H9 (cell line): ENCODE measurements at regions not wholly inside any gene's neighbourhood (a gene's known extent, or its start where the extent isn't known, plus 50 kb on each side); places are given as distances from the start of the nearest gene placed in this dataset.

Experiments used
- DNase-seq: peaks from one replicate; pipeline ENCODE4 v3.0.0-alpha.2; 2017
- H2AFZ ChIP-seq: one replicate; pipeline ENCODE4 v1.6.1; 2013; ENCODE audit warnings: mild to moderate bottlenecking, low read length, control low read depth, moderate library complexity
- H2AK5ac ChIP-seq: 2 replicates; pipeline ENCODE4 v1.6.1; 2013; ENCODE audit warnings: low read length, control low read depth, mixed read lengths; ENCODE audit not compliant: insufficient read length
- H2BK120ac ChIP-seq: one replicate; pipeline ENCODE4 v1.6.1; 2013; ENCODE audit warnings: low read depth, mild to moderate bottlenecking, low read length, control low read depth, inconsistent platforms; ENCODE audit not compliant: poor library complexity, severe bottlenecking
- H2BK12ac ChIP-seq: 2 replicates; pipeline ENCODE4 v1.6.1; 2013; ENCODE audit warnings: low read length, control low read depth, mixed read lengths, low read depth; ENCODE audit not compliant: insufficient read length
- H2BK15ac ChIP-seq: 2 replicates; pipeline ENCODE4 v1.6.1; 2013; ENCODE audit warnings: low read depth, low read length, control low read depth
- H2BK20ac ChIP-seq: one replicate; pipeline ENCODE4 v1.6.1; 2013; ENCODE audit warnings: low read depth, mild to moderate bottlenecking, low read length, control low read depth, inconsistent platforms; ENCODE audit not compliant: poor library complexity, severe bottlenecking
- H2BK5ac ChIP-seq: 2 replicates; pipeline ENCODE4 v1.6.1; 2013; ENCODE audit warnings: low read length, control low read depth, mixed read lengths; ENCODE audit not compliant: insufficient read length
- H3K14ac ChIP-seq: 2 replicates; pipeline ENCODE4 v1.6.1; 2013; ENCODE audit warnings: low read length, control low read depth; ENCODE audit not compliant: insufficient read depth
- H3K18ac ChIP-seq: 2 replicates; pipeline ENCODE4 v1.6.1; 2013; ENCODE audit warnings: low read depth, mild to moderate bottlenecking, mixed read lengths, low read length, control low read depth; ENCODE audit not compliant: insufficient read length
- H3K23ac ChIP-seq: 2 replicates; pipeline ENCODE4 v1.6.1; 2013; ENCODE audit warnings: low read length, control low read depth, mixed read lengths, low read depth; ENCODE audit not compliant: insufficient read length
- H3K23me2 ChIP-seq: 2 replicates; pipeline ENCODE4 v1.6.1; 2013; ENCODE audit warnings: low read depth, mild to moderate bottlenecking, mixed read lengths, low read length, control low read depth; ENCODE audit not compliant: insufficient read length, poor library complexity, severe bottlenecking
- H3K27ac ChIP-seq: 2 replicates; pipeline ENCODE4 v1.5.1; 2013; ENCODE audit warnings: low read length, control low read depth, mixed read lengths, low read depth; ENCODE audit not compliant: insufficient read length
- H3K27me3 ChIP-seq: 2 replicates; pipeline ENCODE4 v1.6.1; 2013; ENCODE audit warnings: low read length, control low read depth, inconsistent platforms; ENCODE audit not compliant: insufficient read depth
- H3K4ac ChIP-seq: 2 replicates; pipeline ENCODE4 v1.6.1; 2013; ENCODE audit warnings: low read depth, mild to moderate bottlenecking, control low read depth, inconsistent platforms, low read length, moderate library complexity
- H3K4me1 ChIP-seq: 2 replicates; pipeline ENCODE4 v1.6.1; 2013; ENCODE audit warnings: low read length, control low read depth, inconsistent platforms; ENCODE audit not compliant: insufficient read depth
- H3K4me2 ChIP-seq: 2 replicates; pipeline ENCODE4 v1.6.1; 2013; ENCODE audit warnings: low read length, control low read depth, mixed read lengths; ENCODE audit not compliant: insufficient read length, insufficient read depth
- H3K56ac ChIP-seq: 2 replicates; pipeline ENCODE4 v1.6.1; 2013; ENCODE audit warnings: low read depth, mild to moderate bottlenecking, mixed read lengths, low read length, control low read depth; ENCODE audit not compliant: insufficient read length
- H3K79me1 ChIP-seq: 2 replicates; pipeline ENCODE4 v1.6.1; 2013; ENCODE audit warnings: low read depth, mild to moderate bottlenecking, moderate library complexity, low read length, control low read depth, inconsistent platforms; ENCODE audit not compliant: insufficient read depth, poor library complexity, severe bottlenecking
- H3K79me2 ChIP-seq: 2 replicates; pipeline ENCODE4 v1.6.1; 2013; ENCODE audit warnings: low read length, control low read depth, inconsistent platforms; ENCODE audit not compliant: insufficient read depth
- H3K9ac ChIP-seq: 2 replicates; pipeline ENCODE4 v1.6.1; 2013; ENCODE audit warnings: low read length, control low read depth, mixed read lengths; ENCODE audit not compliant: insufficient read length; ENCODE audit errors: extremely low read depth
- H3K9me3 ChIP-seq: one replicate; pipeline ENCODE4 v1.6.1; 2013; ENCODE audit warnings: low read depth, low read length, inconsistent platforms; ENCODE audit not compliant: control insufficient read depth
- H3T11ph ChIP-seq: one replicate; pipeline ENCODE4 v1.6.1; 2013; ENCODE audit warnings: mild to moderate bottlenecking, low read length, control low read depth, inconsistent platforms
- H4K20me1 ChIP-seq: one replicate; pipeline ENCODE4 v1.6.1; 2013; ENCODE audit not compliant: control insufficient read depth, insufficient read length, insufficient read depth
- H4K5ac ChIP-seq: 2 replicates; pipeline ENCODE4 v1.6.1; 2013; ENCODE audit warnings: low read depth, mild to moderate bottlenecking, mixed read lengths, low read length, control low read depth; ENCODE audit not compliant: insufficient read length
- H4K8ac ChIP-seq: replicated peaks from 2 replicates; pipeline ENCODE4 v1.6.1; 2013; ENCODE audit warnings: low read length, control low read depth, mixed read lengths, low read depth; ENCODE audit not compliant: insufficient read length
- H4K91ac ChIP-seq: 2 replicates; pipeline ENCODE4 v1.6.1; 2013; ENCODE audit warnings: low read depth, mild to moderate bottlenecking, moderate library complexity, mixed read lengths, low read length, control low read depth; ENCODE audit not compliant: insufficient read length
- H3K27ac Mint-ChIP-seq, 3 experiments: 2 replicates in 2 of 3; 3 replicates in 1 of 3; pipeline ENCODE4 v1.8.0; 2020 to 2021; ENCODE audit warnings: mixed read lengths in 3 of 3, mild to moderate bottlenecking in 1 of 3, moderate library complexity in 1 of 3
- H3K27me3 Mint-ChIP-seq: 2 replicates; pipeline ENCODE4 v1.8.0; 2021; ENCODE audit warnings: low read depth, mild to moderate bottlenecking, moderate library complexity, mixed read lengths
- H3K36me3 Mint-ChIP-seq, 3 experiments: 2 replicates in 2 of 3; 3 replicates in 1 of 3; pipeline ENCODE4 v1.8.0; 2020 to 2021; ENCODE audit warnings: low read depth in 3 of 3, mixed read lengths in 3 of 3; ENCODE audit not compliant: insufficient read depth in 1 of 3
- H3K4me1 Mint-ChIP-seq, 2 experiments: 2 replicates each; pipeline ENCODE4 v1.8.0; 2020; ENCODE audit warnings: mixed read lengths in 2 of 2
- H3K4me3 Mint-ChIP-seq, 2 experiments: 2 replicates in 1 of 2; 3 replicates in 1 of 2; pipeline ENCODE4 v1.8.0; 2020 to 2021; ENCODE audit warnings: mild to moderate bottlenecking in 2 of 2, mixed read lengths in 2 of 2, moderate library complexity in 1 of 2
- H3K9me3 Mint-ChIP-seq, 2 experiments: 2 replicates in 1 of 2; 3 replicates in 1 of 2; pipeline ENCODE4 v1.8.0; 2020; ENCODE audit warnings: mild to moderate bottlenecking in 2 of 2, mixed read lengths in 2 of 2, moderate library complexity in 1 of 2
- CTCF ChIP-seq: fragments of 200-600 bp; sonication (generic); conservative IDR thresholded peaks from 3 replicates; pipeline ENCODE4 v1.8.0; 2021; ENCODE audit warnings: antibody characterized with exemption, mild to moderate bottlenecking
- WGBS: extraction: QIAGEN DNeasy Blood & Tissue Kit; methylation state at CpG from one replicate; pipeline ENCODE4 v1.1.7; 2013; ENCODE audit warnings: missing lambda C conversion rate, low lambda C conversion rate, mixed read lengths; ENCODE audit not compliant: insufficient read length; ENCODE audit errors: extremely low coverage; 5-methylcytosine and 5-hydroxymethylcytosine counted together

- Histone ChIP-seq H3K23me2 (no peaks in the 10 kb centered on the region), H2BK20ac (no peak overlapping the region), H3K79me2 (no peaks in the 10 kb centered on the region), H3K4me1 (no peaks in the 10 kb centered on the region), H2AFZ (no peak overlapping the region), H4K8ac (no peak overlapping the region), H3K18ac (no peak overlapping the region), H2BK120ac (no peak overlapping the region), H3K9me3 (no peaks in the 10 kb centered on the region), H3K27me3 (no peaks in the 10 kb centered on the region), H3K27ac (no peak overlapping the region), H4K5ac (no peak overlapping the region), H2BK12ac (no peak overlapping the region), H3K14ac (no peak overlapping the region), H4K20me1 (no peaks in the 10 kb centered on the region), H3T11ph (no peak overlapping the region), H3K79me1 (no peaks in the 10 kb centered on the region), H2AK5ac (no peak overlapping the region), H2BK15ac (no peak overlapping the region), H3K4ac (no peak overlapping the region), H3K56ac (no peak overlapping the region), H3K9ac (no peak overlapping the region), H3K23ac (no peak overlapping the region), H4K91ac (no peak overlapping the region), H3K4me2 (no peak overlapping the region), H2BK5ac (no peak overlapping the region)
- DNase-seq, result no peak
- no CpG with 5 or more reads among the region's 1 CpG for WGBS
- H3K9me3 Mint-ChIP-seq, result no peaks in the 10 kb centered on the region
- no peak for TF ChIP-seq CTCF
- H3K27ac Mint-ChIP-seq, result no peak overlapping the region
- no peaks in the 10 kb centered on the region for H3K27me3 Mint-ChIP-seq
- no peaks in the 10 kb centered on the region for H3K36me3 Mint-ChIP-seq
- no peaks in the 10 kb centered on the region for H3K4me1 Mint-ChIP-seq
- no peak overlapping the region for H3K4me3 Mint-ChIP-seq
Measured at GRCh38 chr20:11192106-11192505, 518.3 kb upstream of the JAG1 start.
